ENCODE measurements at regions not wholly inside any gene's neighbourhood (a gene's known extent, or its start where the extent isn't known, plus 50 kb on each side); places are given as distances from the start of the nearest gene placed in this dataset.

GRCh38 chr1:239805851-239806772, 285.6 kb upstream of the FMN2 start:
- intact Hi-C loops (cut with DNase I): no loop called here
- DNase-seq (no peak), ATAC-seq (peak in 1 of 2 donors; percentile 67)

GRCh38 chr1:239806897-239807296, 284.8 kb upstream of the FMN2 start:
- intact Hi-C loops (cut with DNase I): no loop called here
- ATAC-seq (no peak), DNase-seq (no peak)

GRCh38 chr1:239807361-239807760, 284.3 kb upstream of the FMN2 start:
- ATAC-seq (no peak), DNase-seq (no peak)
- intact Hi-C loops (cut with DNase I): no loop called here

GRCh38 chr1:239810061-239810481, 281.6 kb upstream of the FMN2 start:
- DNase-seq (no peak), ATAC-seq (no peak)
- intact Hi-C loops (cut with DNase I): no loop called here

- DNase-seq (no peak), ATAC-seq (no peak)
- intact Hi-C loops (cut with DNase I): no loop called here
Measured at GRCh38 chr1:239811211-239811885, 280.3 kb upstream of the FMN2 start.

GRCh38 chr1:239812580-239812979, 279.1 kb upstream of the FMN2 start:
- intact Hi-C loops (cut with DNase I): no loop called here
- ATAC-seq: no peak
- DNase-seq: no peak

GRCh38 chr1:239814306-239814881, 277.3 kb upstream of the FMN2 start:
- intact Hi-C loops (cut with DNase I): no loop called here
- DNase-seq (no peak), ATAC-seq (peak; percentile 44 to 87)

GRCh38 chr1:239815074-239815473, 276.6 kb upstream of the FMN2 start:
- DNase-seq: no peak
- ATAC-seq: no peak
- intact Hi-C loops (cut with DNase I): no loop called here

- DNase-seq (no peak), ATAC-seq (peak; percentile 47 to 92)
- intact Hi-C loops (cut with DNase I): no loop called here
Measured at GRCh38 chr1:239816081-239816782, 275.5 kb upstream of the FMN2 start.

- intact Hi-C loops (cut with DNase I): no loop called here
- no peak for DNase-seq
- ATAC-seq: no peak
Measured at GRCh38 chr1:239817276-239817675, 274.4 kb upstream of the FMN2 start.

- DNase-seq (no peak), ATAC-seq (no peak)
- intact Hi-C loops (cut with DNase I): no loop called here
Measured at GRCh38 chr1:239817801-239818200, 273.9 kb upstream of the FMN2 start.

- DNase-seq (no peak), ATAC-seq (no peak)
- intact Hi-C loops (cut with DNase I): no loop called here
Measured at GRCh38 chr1:239819096-239819495, 272.6 kb upstream of the FMN2 start.

- intact Hi-C loops (cut with DNase I): no loop called here
- DNase-seq (no peak), ATAC-seq (no peak)
Measured at GRCh38 chr1:239819756-239820250, 271.9 kb upstream of the FMN2 start.

- intact Hi-C loops (cut with DNase I): no loop called here
- DNase-seq: no peak
- no peak for ATAC-seq
Measured at GRCh38 chr1:239823852-239824251, 267.8 kb upstream of the FMN2 start.

GRCh38 chr1:239826211-239826610, 265.5 kb upstream of the FMN2 start:
- DNase-seq: no peak
- ATAC-seq: no peak
- intact Hi-C loops (cut with DNase I): no loop called here

GRCh38 chr1:239826736-239827135, 264.9 kb upstream of the FMN2 start:
- ATAC-seq: no peak
- DNase-seq: no peak
- intact Hi-C loops (cut with DNase I): no loop called here

GRCh38 chr1:239829535-239829934, 262.1 kb upstream of the FMN2 start:
- no peak for DNase-seq
- intact Hi-C loops (cut with DNase I): no loop called here
- no peak for ATAC-seq

GRCh38 chr1:239831577-239832355, 259.9 kb upstream of the FMN2 start:
- DNase-seq (no peak), ATAC-seq (no peak)
- intact Hi-C loops (cut with DNase I): no loop called here

GRCh38 chr1:239833723-239834122, 258.0 kb upstream of the FMN2 start:
- DNase-seq (no peak), ATAC-seq (no peak)
- intact Hi-C loops (cut with DNase I): no loop called here

All from left cardiac atrium (tissue), 4 donors.